ENCODE measurements at regions not wholly inside any gene's neighbourhood (a gene's known extent, or its start where the extent isn't known, plus 50 kb on each side); places are given as distances from the start of the nearest gene placed in this dataset.
A peak's percentile ranks its signal among the peaks of the same experiment; 100 is the strongest.

GRCh38 chr6:11853678-11854407, 75.2 kb upstream of the ADTRP start:
- Mint-ChIP-seq H3K36me3 (ENCODE audit: low read depth) (no peaks in the 10 kb centered on the region), H3K27ac (ENCODE audit: unreplicated experiment) (peak overlapping the region; percentile 80), H3K27me3 (ENCODE audit: low read depth) (no peaks in the 10 kb centered on the region), H3K9me3 (ENCODE audit: low read depth) (peaks cover 5% of the 10 kb centered on the region), H3K4me3 (ENCODE audit: unreplicated experiment) (no peak overlapping the region), H3K4me1 (ENCODE audit: low read depth) (peaks cover 39% of the 10 kb centered on the region)
- TF ChIP-seq CTCF (IDR thresholded peaks at IDR 0.05): no peak
- DNase-seq (ENCODE audit: low spot score): no peak

GRCh38 chr6:11852061-11852651, 73.6 kb upstream of the ADTRP start:
- H3K27me3 Mint-ChIP-seq (ENCODE audit: low read depth): no peaks in the 10 kb centered on the region
- H3K4me3 Mint-ChIP-seq (ENCODE audit: unreplicated experiment): no peak overlapping the region
- no peak for TF ChIP-seq CTCF (IDR thresholded peaks at IDR 0.05)
- H3K9me3 Mint-ChIP-seq (ENCODE audit: low read depth): peaks cover 5% of the 10 kb centered on the region
- no peak for DNase-seq (ENCODE audit: low spot score)
- H3K4me1 Mint-ChIP-seq (ENCODE audit: low read depth): peaks cover 34% of the 10 kb centered on the region
- no peak overlapping the region for H3K27ac Mint-ChIP-seq (ENCODE audit: unreplicated experiment)
- H3K36me3 Mint-ChIP-seq (ENCODE audit: low read depth): no peaks in the 10 kb centered on the region

GRCh38 chr6:11851387-11851786, 72.8 kb upstream of the ADTRP start:
- no peak for TF ChIP-seq CTCF (IDR thresholded peaks at IDR 0.05)
- Mint-ChIP-seq H3K27me3 (ENCODE audit: low read depth) (no peaks in the 10 kb centered on the region), H3K27ac (ENCODE audit: unreplicated experiment) (peak overlapping the region; percentile 68), H3K4me3 (ENCODE audit: unreplicated experiment) (no peak overlapping the region), H3K36me3 (ENCODE audit: low read depth) (no peaks in the 10 kb centered on the region), H3K9me3 (ENCODE audit: low read depth) (peaks cover 1% of the 10 kb centered on the region), H3K4me1 (ENCODE audit: low read depth) (peaks cover 30% of the 10 kb centered on the region)
- DNase-seq (ENCODE audit: low spot score): no peak

- no peak for DNase-seq (ENCODE audit: low spot score)
- H3K4me3 Mint-ChIP-seq (ENCODE audit: unreplicated experiment): no peak overlapping the region
- no peaks in the 10 kb centered on the region for H3K27me3 Mint-ChIP-seq (ENCODE audit: low read depth)
These were observed 70.5 kb upstream of the ADTRP start for GRCh38 chr6:11848852-11849731.

More at GRCh38 chr6:11848852-11849731, 70.5 kb upstream of the ADTRP start:
- Mint-ChIP-seq H3K9me3 (ENCODE audit: low read depth) (no peaks in the 10 kb centered on the region), H3K36me3 (ENCODE audit: low read depth) (no peaks in the 10 kb centered on the region), H3K27ac (ENCODE audit: unreplicated experiment) (no peak overlapping the region), H3K4me1 (ENCODE audit: low read depth) (peaks cover 8% of the 10 kb centered on the region)
- no peak for TF ChIP-seq CTCF (IDR thresholded peaks at IDR 0.05)

All from chondrocyte (in vitro differentiated cells).